ENCODE measurements at regions not wholly inside any gene's neighbourhood (a gene's known extent, or its start where the extent isn't known, plus 50 kb on each side); places are given as distances from the start of the nearest gene placed in this dataset.

- DNase-seq (ENCODE audit: low read depth), result peak; percentile 60
Observed at GRCh38 chr3:30553641-30554316, 52.6 kb upstream of the TGFBR2 start.

GRCh38 chr3:30554317-30554690 is 52.1 kb upstream of the TGFBR2 start:
- peak; percentile 41 for DNase-seq (ENCODE audit: low read depth)

GRCh38 chr3:30555968-30556367 is 50.4 kb upstream of the TGFBR2 start:
- DNase-seq (ENCODE audit: low read depth), result no peak
